Caco-2 (cell line): ENCODE measurements at regions not wholly inside any gene's neighbourhood (a gene's known extent, or its start where the extent isn't known, plus 50 kb on each side); places are given as distances from the start of the nearest gene placed in this dataset.
A peak's percentile ranks its signal among the peaks of the same experiment; 100 is the strongest.

Experiments
- BruUV-seq: library from RNA; stranded (reverse); fragments of 400-500 nt; replicated peaks from 2 replicates; lab custom pipeline; 2021; lab: Mats Ljungman, UMichigan
- CTCF ChIA-PET: fragments of 300-600 bp; sonication (Branson Sonifier 250); formaldehyde crosslinking; loops from one replicate; lab custom pipeline; 2022; ENCODE audit warnings: antibody characterized with exemption; lab: Charles Lee
- POLR2A ChIA-PET: fragments of 300-600 bp; sonication (Branson Sonifier 250); formaldehyde crosslinking; loops from one replicate; lab custom pipeline; 2022; ENCODE audit warnings: antibody characterized with exemption; lab: Charles Lee
- DNase-seq, 2 experiments: peaks; one replicate each; pipeline versions ENCODE4 v3.0.0 to v3.0.0-alpha.2; 2020 to 2022
- H3K27me3 ChIP-seq: replicated peaks from 2 replicates; pipeline ENCODE4 v1.6.0; 2011; ENCODE audit warnings: low read length; ENCODE audit not compliant: control insufficient read depth, insufficient read depth
- H3K36me3 ChIP-seq: 2 replicates; pipeline ENCODE4 v1.5.1; 2011; ENCODE audit warnings: low read length; ENCODE audit not compliant: control insufficient read depth, insufficient read depth
- H3K4me1 ChIP-seq: fragments of 250-450 bp; sonication (Bioruptor Pico); 2 replicates; pipeline ENCODE4 v1.5.1; 2020; ENCODE audit warnings: mild to moderate bottlenecking
- H3K4me3 ChIP-seq: 2 replicates; pipeline ENCODE4 v1.5.1; 2011; ENCODE audit warnings: low read depth, mild to moderate bottlenecking, control low read depth, low read length
- H3K9me3 ChIP-seq: fragments of 250-450 bp; sonication (Bioruptor Pico); 2 replicates; pipeline ENCODE4 v1.5.1; 2020; ENCODE audit warnings: mild to moderate bottlenecking, moderate library complexity
- H3K27ac Mint-ChIP-seq: one replicate; pipeline ENCODE4 v1.8.0; 2022; ENCODE audit warnings: mixed read lengths; ENCODE audit not compliant: unreplicated experiment
- H3K27me3 Mint-ChIP-seq: one replicate; pipeline ENCODE4 v1.8.0; 2022; ENCODE audit warnings: mixed read lengths; ENCODE audit not compliant: insufficient read depth, unreplicated experiment
- H3K36me3 Mint-ChIP-seq: one replicate; pipeline ENCODE4 v1.8.0; 2022; ENCODE audit warnings: mild to moderate bottlenecking, mixed read lengths; ENCODE audit not compliant: insufficient read depth, unreplicated experiment
- H3K4me1 Mint-ChIP-seq: one replicate; pipeline ENCODE4 v1.8.0; 2022; ENCODE audit warnings: low read depth, mixed read lengths; ENCODE audit not compliant: unreplicated experiment
- H3K4me3 Mint-ChIP-seq: one replicate; pipeline ENCODE4 v1.8.0; 2022; ENCODE audit warnings: mild to moderate bottlenecking, moderate library complexity, mixed read lengths; ENCODE audit not compliant: unreplicated experiment
- H3K9me3 Mint-ChIP-seq: one replicate; pipeline ENCODE4 v1.8.0; 2022; ENCODE audit warnings: mixed read lengths; ENCODE audit not compliant: unreplicated experiment
- CTCF ChIP-seq, 2 experiments: fragments of 200-600 bp in 1 of 2; IDR thresholded peaks; 1 replicate in 1 of 2; 2 replicates in 1 of 2; pipeline versions ENCODE4 v1.5.1 to v1.8.0; 2011 to 2022; ENCODE audit warnings: antibody characterized with exemption in 1 of 2, control low read depth in 1 of 2, inconsistent platforms in 1 of 2, low read depth in 1 of 2, low read length in 1 of 2, mild to moderate bottlenecking in 1 of 2, moderate library complexity in 1 of 2; ENCODE audit not compliant: insufficient read depth in 1 of 2, severe bottlenecking in 1 of 2, unreplicated experiment in 1 of 2
- intact Hi-C: fragments of 100-400 bp; cut with micrococcal nuclease; formaldehyde crosslinking; loops from one replicate; pipeline ENCODE4 v1.10.0; 2022; ENCODE audit not compliant: unreplicated experiment

GRCh38 chr13:64850017-64850416, 2380.1 kb downstream of the PCDH9 start:
- BruUV-seq = no TSS peak
- no peaks in the 10 kb centered on the region for H3K27me3 Mint-ChIP-seq

GRCh38 chr13:64849196-64849595, 2380.9 kb downstream of the PCDH9 start:
- peaks cover 4% of the 10 kb centered on the region; the same call in 1 of the 2 replicates for H3K9me3 ChIP-seq
- H3K27ac Mint-ChIP-seq = no peak overlapping the region
- no peaks in the 10 kb centered on the region for H3K27me3 ChIP-seq
- BruUV-seq = no TSS peak
- H3K9me3 Mint-ChIP-seq = peaks cover 23% of the 10 kb centered on the region
- no peak overlapping the region for H3K4me3 Mint-ChIP-seq
- H3K4me1 Mint-ChIP-seq = peaks cover 34% of the 10 kb centered on the region
- peaks cover 32% of the 10 kb centered on the region for H3K4me1 ChIP-seq
- peak; percentile 69 to 70 for DNase-seq
- ChIA-PET POLR2A (no interaction called here), CTCF (no interaction called here)
- H3K27me3 Mint-ChIP-seq = no peaks in the 10 kb centered on the region
- intact Hi-C loops = loop anchor here (1.0 to 2.0 kb wide), 5 partner anchors 126 to 373 kb away; no protein-coding TSS in a partner anchor
- H3K36me3 Mint-ChIP-seq = no peaks in the 10 kb centered on the region
- no peak for TF ChIP-seq CTCF (IDR thresholded peaks at IDR 0.05; ENCODE audit: insufficient read depth in 1 of 2, low read depth in 1 of 2, low read length in 1 of 2, severe bottlenecking in 1 of 2, unreplicated experiment in 1 of 2)
- no peak overlapping the region for H3K4me3 ChIP-seq
- no peaks in the 10 kb centered on the region for H3K36me3 ChIP-seq

More at GRCh38 chr13:64850017-64850416, 2380.1 kb downstream of the PCDH9 start:
- Mint-ChIP-seq H3K4me1 (peaks cover 39% of the 10 kb centered on the region), H3K4me3 (no peak overlapping the region), H3K27ac (no peak overlapping the region), H3K36me3 (no peaks in the 10 kb centered on the region), H3K9me3 (peaks cover 31% of the 10 kb centered on the region)
- Histone ChIP-seq H3K27me3 (no peaks in the 10 kb centered on the region), H3K4me1 (peaks cover 34% of the 10 kb centered on the region), H3K9me3 (peaks cover 4% of the 10 kb centered on the region; the same call in 1 of the 2 replicates), H3K4me3 (no peak overlapping the region), H3K36me3 (no peaks in the 10 kb centered on the region)
- ChIA-PET POLR2A (no interaction called here), CTCF (no interaction called here)
- no peak for DNase-seq
- intact Hi-C loops = no loop called here
- no peak for TF ChIP-seq CTCF (IDR thresholded peaks at IDR 0.05; ENCODE audit: insufficient read depth in 1 of 2, low read depth in 1 of 2, low read length in 1 of 2, severe bottlenecking in 1 of 2, unreplicated experiment in 1 of 2)

- no peaks in the 10 kb centered on the region for H3K36me3 Mint-ChIP-seq
- ChIA-PET POLR2A (no interaction called here), CTCF (no interaction called here)
- TF ChIP-seq CTCF (IDR thresholded peaks at IDR 0.05; ENCODE audit: insufficient read depth in 1 of 2, low read depth in 1 of 2, low read length in 1 of 2, severe bottlenecking in 1 of 2, unreplicated experiment in 1 of 2) = no peak
- H3K4me3 ChIP-seq = no peak overlapping the region
- no TSS peak for BruUV-seq
- peaks cover 29% of the 10 kb centered on the region for H3K4me1 ChIP-seq
- H3K27me3 Mint-ChIP-seq = no peaks in the 10 kb centered on the region
- DNase-seq = no peak
- H3K9me3 Mint-ChIP-seq = peaks cover 15% of the 10 kb centered on the region
- H3K9me3 ChIP-seq = peaks cover 4% of the 10 kb centered on the region; the same call in 1 of the 2 replicates
- no peak overlapping the region for H3K4me3 Mint-ChIP-seq
- peaks cover 28% of the 10 kb centered on the region for H3K4me1 Mint-ChIP-seq
- intact Hi-C loops = loop anchor here (2.0 kb wide), 1 partner anchor 125 kb away; no protein-coding TSS in a partner anchor
- H3K27ac Mint-ChIP-seq = peak overlapping the region; percentile 86
- no peaks in the 10 kb centered on the region for H3K36me3 ChIP-seq
- no peaks in the 10 kb centered on the region for H3K27me3 ChIP-seq
Observed at GRCh38 chr13:64847767-64848166, 2382.4 kb downstream of the PCDH9 start.
